DND-41 (cell line): ENCODE measurements at regions not wholly inside any gene's neighbourhood (a gene's known extent, or its start where the extent isn't known, plus 50 kb on each side); places are given as distances from the start of the nearest gene placed in this dataset.

ENCODE experiments used
- EZH2 ChIP-seq: IDR thresholded peaks from 3 replicates; pipeline ENCODE4 v1.6.1; 2012; ENCODE audit warnings: borderline replicate concordance, low read depth, mild to moderate bottlenecking, moderate library complexity, low read length, inconsistent platforms; ENCODE audit not compliant: severe bottlenecking
- TF ChIP-seq, protein P1 (sequence below): IDR thresholded peaks from 2 replicates; pipeline ENCODE4 v1.5.1; 2012; ENCODE audit warnings: borderline replicate concordance, low read length, moderate library complexity, mild to moderate bottlenecking; ENCODE audit not compliant: poor library complexity, severe bottlenecking; ENCODE audit errors: extremely low read depth

DNA sequence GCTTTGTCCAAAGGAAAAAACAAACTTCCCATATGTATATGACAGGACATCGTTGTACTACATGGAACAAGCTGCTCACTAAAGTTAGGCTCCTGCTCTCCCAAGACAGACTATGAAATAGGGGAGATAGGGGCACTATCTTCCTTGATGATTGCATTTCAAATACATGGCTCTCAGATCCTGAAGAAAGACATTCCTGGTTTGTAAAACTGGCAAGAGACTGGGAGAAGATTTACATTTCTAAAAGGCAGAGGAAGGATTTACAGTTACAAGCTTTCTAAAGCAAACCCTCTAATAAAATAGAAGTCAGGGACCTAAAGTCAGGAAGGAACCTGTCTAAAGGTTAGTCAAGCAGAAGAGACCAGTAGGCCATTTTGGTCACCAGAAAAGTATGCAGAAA lies 103.7 kb downstream of the SLC17A6 start:
- TF ChIP-seq, protein P1, sequence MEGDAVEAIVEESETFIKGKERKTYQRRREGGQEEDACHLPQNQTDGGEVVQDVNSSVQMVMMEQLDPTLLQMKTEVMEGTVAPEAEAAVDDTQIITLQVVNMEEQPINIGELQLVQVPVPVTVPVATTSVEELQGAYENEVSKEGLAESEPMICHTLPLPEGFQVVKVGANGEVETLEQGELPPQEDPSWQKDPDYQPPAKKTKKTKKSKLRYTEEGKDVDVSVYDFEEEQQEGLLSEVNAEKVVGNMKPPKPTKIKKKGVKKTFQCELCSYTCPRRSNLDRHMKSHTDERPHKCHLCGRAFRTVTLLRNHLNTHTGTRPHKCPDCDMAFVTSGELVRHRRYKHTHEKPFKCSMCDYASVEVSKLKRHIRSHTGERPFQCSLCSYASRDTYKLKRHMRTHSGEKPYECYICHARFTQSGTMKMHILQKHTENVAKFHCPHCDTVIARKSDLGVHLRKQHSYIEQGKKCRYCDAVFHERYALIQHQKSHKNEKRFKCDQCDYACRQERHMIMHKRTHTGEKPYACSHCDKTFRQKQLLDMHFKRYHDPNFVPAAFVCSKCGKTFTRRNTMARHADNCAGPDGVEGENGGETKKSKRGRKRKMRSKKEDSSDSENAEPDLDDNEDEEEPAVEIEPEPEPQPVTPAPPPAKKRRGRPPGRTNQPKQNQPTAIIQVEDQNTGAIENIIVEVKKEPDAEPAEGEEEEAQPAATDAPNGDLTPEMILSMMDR, result no peak
- no peak for TF ChIP-seq EZH2
